Astrocyte (in vitro differentiated cells and primary cell): ENCODE measurements at regions not wholly inside any gene's neighbourhood (a gene's known extent, or its start where the extent isn't known, plus 50 kb on each side); places are given as distances from the start of the nearest gene placed in this dataset.
A peak's percentile ranks its signal among the peaks of the same experiment; 100 is the strongest.

ENCODE experiments used
- DNase-seq: peaks from one replicate; pipeline ENCODE4 v3.0.0-alpha.2; 2010; ENCODE audit warnings: low read depth
- FAIRE-seq: peaks from 2 replicates; lab custom pipeline; 2011; peaks lifted over from hg19 to GRCh38; lab: Jason Lieb, UNC
- H2AFZ ChIP-seq: 2 replicates; pipeline ENCODE4 v1.6.0; 2012; ENCODE audit warnings: low read depth, low read length, inconsistent platforms
- H3K27ac ChIP-seq: 2 replicates; pipeline ENCODE4 v1.5.1; 2011; ENCODE audit warnings: low read depth, low read length, inconsistent platforms
- H3K27me3 ChIP-seq: 2 replicates; pipeline ENCODE4 v1.6.0; 2011; ENCODE audit warnings: low read length, inconsistent platforms; ENCODE audit not compliant: insufficient read depth
- H3K36me3 ChIP-seq: 2 replicates; pipeline ENCODE4 v1.5.1; 2011; ENCODE audit warnings: low read length, inconsistent platforms; ENCODE audit not compliant: insufficient read depth
- H3K4me1 ChIP-seq: 2 replicates; pipeline ENCODE4 v1.5.1; 2011; ENCODE audit warnings: low read length, inconsistent platforms; ENCODE audit not compliant: insufficient read depth
- H3K4me2 ChIP-seq: 2 replicates; pipeline ENCODE4 v1.6.0; 2012; ENCODE audit warnings: low read length, inconsistent platforms
- H3K4me3 ChIP-seq: 2 replicates; pipeline ENCODE4 v1.5.1; 2011; ENCODE audit warnings: low read depth, mild to moderate bottlenecking, low read length, inconsistent platforms; ENCODE audit not compliant: insufficient read depth
- H3K79me2 ChIP-seq: 2 replicates; pipeline ENCODE4 v1.6.0; 2012; ENCODE audit warnings: mild to moderate bottlenecking, low read length, inconsistent platforms; ENCODE audit not compliant: insufficient read depth
- H3K9ac ChIP-seq: 2 replicates; pipeline ENCODE4 v1.6.0; 2012; ENCODE audit warnings: mild to moderate bottlenecking, low read length, inconsistent platforms
- H3K9me3 ChIP-seq: 2 replicates; pipeline ENCODE4 v1.5.1; 2012; ENCODE audit warnings: low read depth, mild to moderate bottlenecking, low read length, inconsistent platforms; ENCODE audit not compliant: insufficient read depth
- H4K20me1 ChIP-seq: 2 replicates; pipeline ENCODE4 v1.6.0; 2012; ENCODE audit warnings: low read length, inconsistent platforms; ENCODE audit not compliant: insufficient read depth
- H3K27ac Mint-ChIP-seq: one replicate; pipeline ENCODE4 v1.8.0; 2021; ENCODE audit warnings: mild to moderate bottlenecking, mixed read lengths; ENCODE audit not compliant: unreplicated experiment
- H3K27me3 Mint-ChIP-seq: one replicate; pipeline ENCODE4 v1.8.0; 2021; ENCODE audit warnings: low read depth, mixed read lengths; ENCODE audit not compliant: unreplicated experiment
- H3K36me3 Mint-ChIP-seq: one replicate; pipeline ENCODE4 v1.8.0; 2021; ENCODE audit warnings: low read depth, mixed read lengths; ENCODE audit not compliant: unreplicated experiment
- H3K4me1 Mint-ChIP-seq: one replicate; pipeline ENCODE4 v1.8.0; 2021; ENCODE audit warnings: low read depth, mixed read lengths; ENCODE audit not compliant: unreplicated experiment
- H3K4me3 Mint-ChIP-seq: one replicate; pipeline ENCODE4 v1.8.0; 2021; ENCODE audit warnings: mild to moderate bottlenecking, moderate library complexity, mixed read lengths; ENCODE audit not compliant: unreplicated experiment
- H3K9me3 Mint-ChIP-seq: one replicate; pipeline ENCODE4 v1.8.0; 2021; ENCODE audit warnings: mild to moderate bottlenecking, mixed read lengths; ENCODE audit not compliant: unreplicated experiment
- EZH2 ChIP-seq: IDR thresholded peaks from 2 replicates; pipeline ENCODE4 v1.6.1; 2012; ENCODE audit warnings: mild to moderate bottlenecking, low read length, inconsistent platforms; ENCODE audit not compliant: insufficient read depth
- TF ChIP-seq, protein P1 (sequence below): IDR thresholded peaks from 2 replicates; pipeline ENCODE4 v1.5.1; 2011; ENCODE audit warnings: low read depth, mild to moderate bottlenecking, inconsistent platforms, low read length, moderate library complexity; ENCODE audit not compliant: insufficient read depth

DNA sequence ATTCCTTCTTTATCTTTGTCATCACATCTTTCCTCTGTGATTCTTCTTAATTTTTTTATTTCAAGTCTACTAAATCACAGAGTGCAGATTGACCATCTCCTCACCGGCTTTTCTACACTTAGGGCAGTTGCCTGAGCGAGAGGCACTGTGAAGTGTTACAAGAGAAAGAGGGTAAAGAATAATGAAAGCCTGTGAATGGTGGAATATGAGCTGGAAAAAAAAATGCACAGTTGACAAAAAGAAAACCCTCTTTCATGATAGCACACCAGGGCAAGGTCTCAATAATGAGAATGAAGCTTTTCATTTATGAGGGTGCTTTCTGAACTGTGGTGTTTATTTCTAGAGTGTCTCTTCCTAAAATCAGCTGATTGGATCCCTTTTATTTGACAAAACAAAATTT lies 106.2 kb upstream of the PDE3A start:
- Histone ChIP-seq H3K36me3 (no peaks in the 10 kb centered on the region), H4K20me1 (no peaks in the 10 kb centered on the region), H3K79me2 (no peaks in the 10 kb centered on the region), H3K27ac (no peak overlapping the region), H3K4me1 (no peaks in the 10 kb centered on the region), H2AFZ (no peak overlapping the region), H3K4me3 (no peak overlapping the region), H3K9me3 (no peaks in the 10 kb centered on the region), H3K4me2 (no peak overlapping the region), H3K9ac (no peak overlapping the region), H3K27me3 (no peaks in the 10 kb centered on the region)
- Mint-ChIP-seq H3K27me3 (no peaks in the 10 kb centered on the region), H3K4me1 (peaks cover 6% of the 10 kb centered on the region), H3K9me3 (peaks cover 3% of the 10 kb centered on the region), H3K4me3 (no peak overlapping the region), H3K36me3 (no peaks in the 10 kb centered on the region), H3K27ac (no peak overlapping the region)
- TF ChIP-seq, protein P1, sequence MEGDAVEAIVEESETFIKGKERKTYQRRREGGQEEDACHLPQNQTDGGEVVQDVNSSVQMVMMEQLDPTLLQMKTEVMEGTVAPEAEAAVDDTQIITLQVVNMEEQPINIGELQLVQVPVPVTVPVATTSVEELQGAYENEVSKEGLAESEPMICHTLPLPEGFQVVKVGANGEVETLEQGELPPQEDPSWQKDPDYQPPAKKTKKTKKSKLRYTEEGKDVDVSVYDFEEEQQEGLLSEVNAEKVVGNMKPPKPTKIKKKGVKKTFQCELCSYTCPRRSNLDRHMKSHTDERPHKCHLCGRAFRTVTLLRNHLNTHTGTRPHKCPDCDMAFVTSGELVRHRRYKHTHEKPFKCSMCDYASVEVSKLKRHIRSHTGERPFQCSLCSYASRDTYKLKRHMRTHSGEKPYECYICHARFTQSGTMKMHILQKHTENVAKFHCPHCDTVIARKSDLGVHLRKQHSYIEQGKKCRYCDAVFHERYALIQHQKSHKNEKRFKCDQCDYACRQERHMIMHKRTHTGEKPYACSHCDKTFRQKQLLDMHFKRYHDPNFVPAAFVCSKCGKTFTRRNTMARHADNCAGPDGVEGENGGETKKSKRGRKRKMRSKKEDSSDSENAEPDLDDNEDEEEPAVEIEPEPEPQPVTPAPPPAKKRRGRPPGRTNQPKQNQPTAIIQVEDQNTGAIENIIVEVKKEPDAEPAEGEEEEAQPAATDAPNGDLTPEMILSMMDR, result no peak
- no peak for TF ChIP-seq EZH2
- FAIRE-seq (no peak), DNase-seq (no peak)

DNA sequence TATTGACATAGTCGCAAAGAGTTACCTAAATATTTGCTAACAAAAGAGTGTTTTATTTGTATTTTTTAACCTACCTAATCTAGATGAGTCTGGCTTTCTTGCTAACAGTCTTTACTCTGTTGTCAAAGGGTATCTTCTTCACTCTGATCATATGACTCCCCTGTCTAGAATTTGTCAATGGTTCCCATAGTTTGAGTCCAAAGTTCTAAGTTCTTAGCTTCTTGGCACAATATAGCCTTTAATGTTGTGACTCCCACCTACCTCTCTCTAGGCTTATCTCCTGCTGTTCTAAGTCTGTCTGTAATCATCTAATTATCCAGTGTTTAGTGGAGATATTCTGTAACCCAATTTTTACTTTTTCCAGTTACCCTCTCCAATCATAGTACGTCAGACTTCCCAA lies 104.3 kb upstream of the PDE3A start:
- TF ChIP-seq EZH2, result no peak
- TF ChIP-seq, protein P1, result no peak

DNA sequence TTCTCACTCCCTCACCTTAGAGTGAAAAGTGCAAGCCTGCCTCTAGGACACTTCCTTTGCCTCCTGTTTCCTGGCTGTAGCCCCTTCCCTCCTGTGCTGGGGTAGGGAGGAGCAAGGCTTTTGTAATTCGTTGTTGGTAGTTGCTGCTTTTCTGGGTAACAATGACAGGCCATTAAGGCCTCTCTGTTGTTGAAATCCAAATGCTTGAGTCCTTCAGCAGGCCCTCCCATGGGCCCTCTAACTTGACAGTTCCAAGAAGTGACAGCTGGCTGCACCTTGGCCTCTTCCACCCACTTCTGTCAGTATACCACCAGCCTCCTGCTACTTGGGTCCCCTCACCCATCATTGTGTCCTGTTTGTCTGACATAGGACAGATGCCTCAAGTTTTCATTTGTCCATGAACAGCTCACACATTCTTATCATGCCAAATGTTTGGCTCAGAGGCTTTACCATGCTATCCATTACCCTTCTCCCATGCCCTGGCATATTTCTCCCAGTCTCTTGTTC lies 103.7 kb upstream of the PDE3A start:
- Histone ChIP-seq H3K4me3 (no peak overlapping the region), H4K20me1 (no peaks in the 10 kb centered on the region), H3K27me3 (no peaks in the 10 kb centered on the region), H3K4me1 (no peaks in the 10 kb centered on the region), H2AFZ (peak overlapping the region; percentile 34), H3K9me3 (no peaks in the 10 kb centered on the region), H3K27ac (no peak overlapping the region), H3K79me2 (no peaks in the 10 kb centered on the region), H3K9ac (no peak overlapping the region), H3K36me3 (no peaks in the 10 kb centered on the region), H3K4me2 (no peak overlapping the region)
- peaks cover 8% of the 10 kb centered on the region for H3K4me1 Mint-ChIP-seq
- FAIRE-seq, result no peak
- H3K27me3 Mint-ChIP-seq, result no peaks in the 10 kb centered on the region
- H3K36me3 Mint-ChIP-seq, result no peaks in the 10 kb centered on the region
- TF ChIP-seq EZH2, result no peak
- TF ChIP-seq, protein P1, result no peak
- peaks cover 3% of the 10 kb centered on the region for H3K9me3 Mint-ChIP-seq
- H3K4me3 Mint-ChIP-seq, result no peak overlapping the region
- peak; percentile 26 for DNase-seq
- peak overlapping the region; percentile 30 for H3K27ac Mint-ChIP-seq

More for the DNA sequence above, 104.3 kb upstream of the PDE3A start:
- Histone ChIP-seq H3K4me3 (no peak overlapping the region), H2AFZ (no peak overlapping the region), H3K9ac (no peak overlapping the region), H3K79me2 (no peaks in the 10 kb centered on the region), H3K27ac (no peak overlapping the region), H3K4me1 (no peaks in the 10 kb centered on the region), H3K4me2 (no peak overlapping the region), H4K20me1 (no peaks in the 10 kb centered on the region), H3K36me3 (no peaks in the 10 kb centered on the region), H3K9me3 (no peaks in the 10 kb centered on the region), H3K27me3 (no peaks in the 10 kb centered on the region)
- H3K4me1 Mint-ChIP-seq, result peaks cover 8% of the 10 kb centered on the region
- H3K9me3 Mint-ChIP-seq, result peaks cover 3% of the 10 kb centered on the region
- H3K4me3 Mint-ChIP-seq, result no peak overlapping the region
- H3K27me3 Mint-ChIP-seq, result no peaks in the 10 kb centered on the region
- DNase-seq (no peak), FAIRE-seq (no peak)
- no peaks in the 10 kb centered on the region for H3K36me3 Mint-ChIP-seq
- no peak overlapping the region for H3K27ac Mint-ChIP-seq
